Activated CD4-positive, alpha-beta T cell treated with anti-CD3 and anti-CD28 coated beads for 36 hours (primary cell): ENCODE measurements at regions not wholly inside any gene's neighbourhood (a gene's known extent, or its start where the extent isn't known, plus 50 kb on each side); places are given as distances from the start of the nearest gene placed in this dataset.

Experiments
- ATAC-seq: fragments of 200-7000 bp; cut with Tn5 transposase; one replicate; pipeline ENCODE4 v1.10.0; 2021; ENCODE audit warnings: mild to moderate bottlenecking, moderate library complexity
- CTCF ChIA-PET: fragments of 350-600 bp; sonication (Branson Sonifier 250); formaldehyde crosslinking; loops from one replicate; lab custom pipeline; 2021; ENCODE audit warnings: antibody characterized with exemption; lab: Charles Lee
- POLR2A ChIA-PET: fragments of 350-600 bp; sonication (Branson Sonifier 250); formaldehyde crosslinking; loops from one replicate; lab custom pipeline; 2021; ENCODE audit warnings: antibody characterized with exemption, inconsistent platforms; lab: Charles Lee
- DNase-seq: peaks from one replicate; pipeline ENCODE4 v3.0.0-alpha.2; 2020
- H3K27ac Mint-ChIP-seq: one replicate; pipeline ENCODE4 v1.8.0; 2021; ENCODE audit warnings: mixed read lengths
- H3K27me3 Mint-ChIP-seq: one replicate; pipeline ENCODE4 v1.8.0; 2021; ENCODE audit warnings: mixed read lengths
- H3K36me3 Mint-ChIP-seq: one replicate; pipeline ENCODE4 v1.8.0; 2021; ENCODE audit warnings: low read depth, mixed read lengths
- H3K4me1 Mint-ChIP-seq: one replicate; pipeline ENCODE4 v1.8.0; 2021; ENCODE audit warnings: mixed read lengths
- H3K4me3 Mint-ChIP-seq: one replicate; pipeline ENCODE4 v1.8.0; 2021; ENCODE audit warnings: mild to moderate bottlenecking, moderate library complexity, mixed read lengths
- H3K9me3 Mint-ChIP-seq: one replicate; pipeline ENCODE4 v1.8.0; 2021; ENCODE audit warnings: low read depth, mixed read lengths
- intact Hi-C, 2 experiments: fragments of 100-400 bp; cut with DNase I in 1 of 2; cut with micrococcal nuclease in 1 of 2; formaldehyde crosslinking; loops; one replicate each; pipeline versions ENCODE4 v1.14.2 to v1.15.1; 2022 to 2024; cut with DNase I, micrococcal nuclease

DNA sequence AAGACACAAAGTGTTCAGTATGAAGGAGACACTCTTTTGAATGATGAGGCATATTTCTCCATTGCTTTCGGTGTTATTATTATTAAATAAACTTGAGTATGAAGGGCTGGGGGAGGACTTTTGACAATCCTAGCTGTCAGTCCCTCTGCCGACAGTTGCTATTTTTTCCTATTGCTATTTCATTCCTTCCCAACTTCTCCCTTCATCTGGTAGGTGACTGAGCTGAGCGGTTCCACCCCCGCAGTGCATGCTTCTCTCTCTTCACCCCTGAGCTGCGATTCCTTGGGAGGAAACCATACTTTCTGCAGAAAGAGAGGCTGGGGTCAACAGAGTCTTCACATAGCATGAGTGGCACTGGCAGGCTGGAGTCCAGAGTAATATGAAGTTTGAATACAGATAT is 261.2 kb upstream of the TAC1 start:
- intact Hi-C loops: no loop called here
- Mint-ChIP-seq H3K4me3 (no peak overlapping the region), H3K4me1 (no peaks in the 10 kb centered on the region), H3K27me3 (peaks cover 1% of the 10 kb centered on the region), H3K9me3 (no peaks in the 10 kb centered on the region), H3K36me3 (no peaks in the 10 kb centered on the region), H3K27ac (no peak overlapping the region)
- CTCF ChIA-PET: interaction anchor here (0.6 kb wide), 1 partner anchor 154 kb away, joined by 3 read pairs; no protein-coding TSS in a partner anchor
- ATAC-seq: no peak
- DNase-seq: no peak
- POLR2A ChIA-PET: no interaction called here

DNA sequence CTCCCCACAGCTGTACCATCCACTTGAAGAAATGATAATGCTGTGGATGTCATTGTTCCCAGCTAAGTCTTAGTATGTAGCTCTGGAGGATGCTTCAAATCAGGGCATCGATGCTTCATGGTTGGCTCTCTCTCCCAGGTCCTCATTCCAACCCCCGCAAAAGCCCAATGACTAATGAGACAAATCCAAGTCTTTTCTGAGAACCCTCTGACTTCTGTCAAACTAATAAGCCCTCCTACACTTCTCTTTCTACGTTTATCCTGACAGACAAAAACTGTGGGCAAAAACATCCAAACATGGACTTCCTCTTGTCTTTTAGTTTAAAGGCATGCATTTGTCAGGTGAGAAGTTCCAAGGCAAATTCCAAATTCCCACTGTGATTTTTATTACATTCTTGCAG is 260.4 kb upstream of the TAC1 start:
- ATAC-seq: no peak
- no peak overlapping the region for H3K4me3 Mint-ChIP-seq
- H3K27me3 Mint-ChIP-seq: peaks cover 1% of the 10 kb centered on the region
- DNase-seq: no peak
- H3K9me3 Mint-ChIP-seq: no peaks in the 10 kb centered on the region
- CTCF ChIA-PET: interaction anchor here (0.6 kb wide), 1 partner anchor 9 kb away, joined by 3 read pairs; no protein-coding TSS in a partner anchor
- intact Hi-C loops: no loop called here
- no peaks in the 10 kb centered on the region for H3K36me3 Mint-ChIP-seq
- POLR2A ChIA-PET: no interaction called here
- no peaks in the 10 kb centered on the region for H3K4me1 Mint-ChIP-seq
- no peak overlapping the region for H3K27ac Mint-ChIP-seq

DNA sequence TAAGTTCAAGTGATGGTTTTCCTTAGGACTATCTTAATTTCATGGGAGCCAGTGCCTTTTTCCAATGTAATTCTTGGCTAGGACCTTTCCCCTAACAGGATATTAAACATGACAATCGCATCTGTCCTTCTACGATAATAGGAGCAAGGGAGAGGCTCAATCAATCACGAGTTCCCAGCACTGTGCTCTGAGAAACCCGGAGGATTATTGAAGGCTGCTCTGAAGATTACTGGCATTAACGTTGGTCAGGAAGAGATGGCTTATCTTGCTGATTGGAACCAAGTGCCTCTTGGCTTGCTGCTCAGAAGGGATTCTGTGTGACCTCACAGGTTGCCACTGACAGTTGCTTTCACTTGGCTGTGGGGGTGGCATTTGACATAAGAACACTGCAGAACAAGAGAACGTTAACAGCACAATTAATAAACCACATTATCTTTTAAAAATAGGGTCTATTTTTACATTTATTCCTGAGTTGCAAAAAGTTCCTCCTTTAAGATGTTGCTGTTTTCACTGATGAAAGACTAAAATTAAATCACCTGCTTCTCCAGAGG is 252.1 kb upstream of the TAC1 start:
- intact Hi-C loops: no loop called here
- Mint-ChIP-seq H3K27ac (no peak overlapping the region), H3K27me3 (peaks cover 7% of the 10 kb centered on the region), H3K4me1 (no peaks in the 10 kb centered on the region), H3K9me3 (no peaks in the 10 kb centered on the region), H3K4me3 (no peak overlapping the region), H3K36me3 (no peaks in the 10 kb centered on the region)
- DNase-seq (no peak), ATAC-seq (no peak)
- POLR2A ChIA-PET: no interaction called here
- CTCF ChIA-PET: no interaction called here

DNA sequence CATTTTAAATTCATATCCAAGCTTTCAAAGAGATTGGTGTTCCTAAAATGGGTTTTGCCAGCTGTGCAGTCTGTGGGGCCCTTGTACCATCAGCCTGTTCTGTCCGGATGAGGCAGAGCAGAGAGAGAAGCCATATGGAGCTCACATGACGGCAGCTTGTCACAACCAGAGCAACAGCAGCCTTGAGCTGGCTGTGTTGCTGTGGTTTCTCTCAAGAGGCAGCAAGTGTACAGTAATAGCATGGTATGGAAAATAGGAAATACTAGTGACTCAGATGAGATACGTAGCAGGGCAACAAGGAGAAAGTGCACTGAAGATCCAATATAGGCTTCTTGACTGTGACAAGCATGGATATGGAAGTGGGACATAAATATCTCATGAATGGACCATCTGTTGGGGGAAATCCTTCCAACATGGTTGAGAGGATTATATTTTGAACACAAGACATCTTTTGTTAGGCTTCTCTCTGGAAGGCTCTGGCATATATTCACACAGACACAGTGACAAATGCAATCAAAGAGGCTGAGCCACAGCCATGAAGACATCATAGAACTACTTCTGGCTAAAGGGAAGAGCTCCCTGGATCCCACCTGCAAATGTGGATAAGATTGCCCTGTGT is 251.0 kb upstream of the TAC1 start:
- ChIA-PET POLR2A (no interaction called here), CTCF (interaction anchor here (0.6 to 0.8 kb wide), 2 partner anchors 9 to 59 kb away, joined by 3 read pairs; no protein-coding TSS in a partner anchor)
- Mint-ChIP-seq H3K4me1 (no peaks in the 10 kb centered on the region), H3K9me3 (no peaks in the 10 kb centered on the region), H3K27ac (no peak overlapping the region), H3K36me3 (no peaks in the 10 kb centered on the region), H3K4me3 (no peak overlapping the region), H3K27me3 (peaks cover 6% of the 10 kb centered on the region)
- no peak for ATAC-seq
- intact Hi-C loops: no loop called here
- no peak for DNase-seq

DNA sequence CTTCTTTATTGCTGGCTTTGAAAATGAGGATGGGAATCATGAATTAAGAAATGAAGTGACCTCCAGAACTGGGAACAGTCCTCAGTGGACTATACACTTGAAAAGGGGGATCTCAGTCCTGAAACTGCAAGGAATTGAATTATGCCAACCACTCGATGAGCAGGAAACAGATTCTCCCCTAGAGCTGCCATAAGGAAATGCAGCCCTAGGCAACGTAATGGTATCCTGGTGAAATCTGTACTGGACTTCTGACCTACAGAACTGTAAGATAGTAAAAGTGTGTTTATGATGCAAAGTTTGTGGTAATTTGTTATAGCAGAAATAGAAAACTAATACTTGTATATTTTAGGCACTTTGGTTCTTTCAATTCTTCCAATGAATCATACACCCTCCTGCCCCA is 236.4 kb upstream of the TAC1 start:
- Mint-ChIP-seq H3K4me1 (no peaks in the 10 kb centered on the region), H3K9me3 (no peaks in the 10 kb centered on the region), H3K27ac (no peak overlapping the region), H3K27me3 (peaks cover 5% of the 10 kb centered on the region), H3K36me3 (no peaks in the 10 kb centered on the region), H3K4me3 (no peak overlapping the region)
- ATAC-seq: no peak
- intact Hi-C loops: no loop called here
- DNase-seq: no peak
- ChIA-PET POLR2A (no interaction called here), CTCF (no interaction called here)

DNA sequence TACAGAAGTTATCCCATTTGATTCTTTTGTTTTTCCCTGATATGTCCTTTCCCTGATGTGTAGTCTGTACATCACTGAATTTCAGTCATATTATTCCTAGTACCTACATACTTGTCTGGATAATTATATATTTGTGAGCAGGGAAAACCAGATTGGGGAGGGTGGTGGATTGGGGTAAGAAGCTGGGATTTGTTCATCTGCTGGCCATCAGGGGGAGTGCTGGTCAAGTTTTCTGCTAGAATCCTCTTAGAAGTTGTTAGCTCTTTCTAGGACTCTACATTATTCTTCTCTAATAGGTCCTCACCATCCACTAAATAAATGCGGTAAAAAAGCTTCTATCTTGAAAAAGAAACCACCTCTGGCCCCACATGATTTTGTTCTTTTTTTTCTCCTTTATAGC is 232.7 kb upstream of the TAC1 start:
- ATAC-seq (no peak), DNase-seq (peak; percentile 37)
- intact Hi-C loops: loop anchor here in 1 of 2 experiments (1.0 kb wide), 1 partner anchor 336 kb away; no protein-coding TSS in a partner anchor
- no peaks in the 10 kb centered on the region for H3K36me3 Mint-ChIP-seq
- peaks cover 6% of the 10 kb centered on the region for H3K27me3 Mint-ChIP-seq
- ChIA-PET POLR2A (no interaction called here), CTCF (interaction anchor here (0.8 to 1.2 kb wide), 4 partner anchors 15 to 337 kb away, joined by 3 to 7 read pairs (median 5); no protein-coding TSS in a partner anchor)
- no peak overlapping the region for H3K27ac Mint-ChIP-seq
- no peaks in the 10 kb centered on the region for H3K9me3 Mint-ChIP-seq
- no peaks in the 10 kb centered on the region for H3K4me1 Mint-ChIP-seq
- H3K4me3 Mint-ChIP-seq: no peak overlapping the region

DNA sequence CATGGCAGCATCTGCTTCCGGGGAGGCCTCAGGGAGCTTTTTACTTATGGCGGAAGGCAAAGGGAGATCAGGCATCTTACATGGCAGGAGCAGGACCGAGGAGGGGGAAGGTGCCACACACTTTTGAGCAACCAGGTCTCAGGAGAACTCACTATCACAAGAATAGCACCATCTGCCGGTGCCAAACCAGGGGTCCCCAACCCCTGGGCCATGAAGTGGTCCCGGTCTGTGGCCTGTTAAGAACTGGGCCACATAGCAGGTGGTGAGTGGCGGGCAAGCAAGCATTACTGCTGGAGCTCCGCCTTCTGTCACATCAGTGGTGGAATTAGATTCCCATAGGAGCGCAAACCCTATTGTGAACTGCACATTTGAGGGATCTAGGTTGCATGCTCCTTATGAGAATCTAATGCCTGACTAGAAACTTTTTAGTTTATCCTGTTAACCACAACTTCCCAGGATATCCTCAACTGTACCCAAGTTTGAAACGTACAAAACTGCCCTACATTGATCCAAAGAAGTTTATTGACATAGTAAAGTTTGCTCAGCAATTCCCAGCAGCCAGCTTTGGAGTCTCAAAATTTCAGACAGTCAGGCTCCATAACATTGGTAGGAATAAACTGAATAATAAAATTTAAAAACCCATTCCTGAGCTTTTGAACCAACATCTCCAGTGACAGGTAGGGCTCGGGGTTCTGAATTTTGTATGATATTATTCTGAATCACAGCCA is 228.4 kb upstream of the TAC1 start:
- Mint-ChIP-seq H3K4me1 (no peaks in the 10 kb centered on the region), H3K27me3 (peaks cover 3% of the 10 kb centered on the region), H3K9me3 (no peaks in the 10 kb centered on the region), H3K4me3 (no peak overlapping the region), H3K27ac (no peak overlapping the region), H3K36me3 (no peaks in the 10 kb centered on the region)
- intact Hi-C loops: no loop called here
- no peak for DNase-seq
- POLR2A ChIA-PET: no interaction called here
- ATAC-seq: no peak
- CTCF ChIA-PET: no interaction called here

DNA sequence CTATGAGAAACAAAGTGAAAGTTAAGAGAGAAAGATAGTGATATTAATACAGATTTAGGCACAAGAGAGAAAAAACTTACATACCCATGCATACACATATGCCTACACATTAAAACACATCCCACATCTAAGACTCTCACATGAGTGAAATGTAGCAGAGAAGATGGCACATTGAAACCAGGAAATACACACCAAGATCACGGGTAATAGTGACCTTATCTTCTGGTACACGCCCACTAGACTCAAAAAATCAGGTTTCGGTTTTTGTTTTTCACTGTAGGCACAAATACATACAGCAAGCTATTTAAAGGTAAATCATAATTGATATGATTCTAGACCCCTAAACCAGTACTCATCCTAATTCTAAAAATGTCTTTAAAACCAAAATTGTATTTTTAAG is 225.2 kb upstream of the TAC1 start:
- H3K4me3 Mint-ChIP-seq: no peak overlapping the region
- no peak for ATAC-seq
- no peak overlapping the region for H3K27ac Mint-ChIP-seq
- H3K27me3 Mint-ChIP-seq: peaks cover 3% of the 10 kb centered on the region
- intact Hi-C loops: no loop called here
- no peak for DNase-seq
- no peaks in the 10 kb centered on the region for H3K9me3 Mint-ChIP-seq
- CTCF ChIA-PET: no interaction called here
- no peaks in the 10 kb centered on the region for H3K36me3 Mint-ChIP-seq
- POLR2A ChIA-PET: no interaction called here
- no peaks in the 10 kb centered on the region for H3K4me1 Mint-ChIP-seq

DNA sequence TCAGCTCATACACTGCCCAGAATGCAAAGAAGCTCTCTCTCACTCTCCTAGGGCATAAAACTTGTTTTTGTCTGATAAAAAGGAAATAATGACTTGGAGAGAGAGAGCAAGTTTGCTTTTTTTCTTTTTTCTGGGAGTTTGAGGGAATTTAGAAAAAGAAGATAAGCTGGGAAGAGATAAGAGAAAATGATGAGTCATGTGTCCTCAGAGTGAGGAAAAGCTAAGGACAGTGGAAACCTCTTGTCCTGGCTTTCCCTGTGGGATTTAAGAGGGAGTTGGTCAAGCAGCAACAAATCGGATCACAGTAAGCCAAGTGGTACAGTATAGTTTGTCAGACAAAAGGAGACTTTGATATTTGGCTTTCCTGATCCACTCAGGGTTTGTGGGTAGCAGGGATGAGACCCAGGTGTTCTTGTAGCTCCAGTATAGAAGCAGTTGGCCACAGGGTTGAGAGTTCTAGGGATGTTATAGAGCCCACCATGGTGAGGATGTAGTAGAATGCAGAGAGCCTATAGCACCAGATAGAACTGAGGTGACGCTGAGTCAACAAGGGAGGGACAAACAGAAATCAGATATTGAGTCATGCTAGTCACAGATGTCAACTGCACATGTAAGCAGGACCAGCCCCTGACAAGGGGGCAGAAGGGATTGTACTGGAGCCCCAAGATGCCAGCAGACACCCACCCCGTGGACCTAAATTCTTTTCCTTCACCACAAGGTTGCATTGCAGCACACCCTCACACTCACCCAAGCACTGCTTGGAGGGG is 219.3 kb upstream of the TAC1 start:
- Mint-ChIP-seq H3K9me3 (no peaks in the 10 kb centered on the region), H3K36me3 (no peaks in the 10 kb centered on the region), H3K4me3 (no peak overlapping the region), H3K27me3 (peaks cover 2% of the 10 kb centered on the region), H3K4me1 (no peaks in the 10 kb centered on the region), H3K27ac (no peak overlapping the region)
- no peak for DNase-seq
- CTCF ChIA-PET: interaction anchor here (1.7 kb wide), 1 partner anchor 13 kb away, joined by 6 read pairs; no protein-coding TSS in a partner anchor
- POLR2A ChIA-PET: no interaction called here
- intact Hi-C loops: no loop called here
- ATAC-seq: no peak

DNA sequence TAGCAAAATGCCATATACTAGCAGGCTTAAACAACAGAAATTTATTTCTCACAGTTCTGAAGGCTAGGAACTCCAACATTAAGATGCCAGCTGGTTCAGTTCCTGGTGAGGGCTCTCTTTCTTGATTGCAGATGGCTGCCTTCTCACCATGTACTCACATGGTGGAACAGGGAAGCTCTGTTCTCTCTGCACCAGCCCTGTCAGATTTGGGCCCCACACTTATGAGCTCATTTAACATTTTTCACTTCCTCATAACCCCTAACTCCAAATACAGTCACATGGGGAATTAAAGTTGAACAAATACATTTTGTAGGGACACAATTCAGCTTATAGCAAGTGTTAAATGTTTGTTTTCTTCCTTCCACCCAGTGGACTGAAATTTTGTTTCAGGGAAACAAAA is 218.6 kb upstream of the TAC1 start:
- Mint-ChIP-seq H3K4me1 (no peaks in the 10 kb centered on the region), H3K27ac (no peak overlapping the region), H3K4me3 (no peak overlapping the region), H3K9me3 (no peaks in the 10 kb centered on the region), H3K27me3 (peaks cover 2% of the 10 kb centered on the region), H3K36me3 (no peaks in the 10 kb centered on the region)
- CTCF ChIA-PET: interaction anchor here (1.7 kb wide), 1 partner anchor 14 kb away, joined by 6 read pairs; no protein-coding TSS in a partner anchor
- DNase-seq (no peak), ATAC-seq (no peak)
- POLR2A ChIA-PET: no interaction called here
- intact Hi-C loops: no loop called here

DNA sequence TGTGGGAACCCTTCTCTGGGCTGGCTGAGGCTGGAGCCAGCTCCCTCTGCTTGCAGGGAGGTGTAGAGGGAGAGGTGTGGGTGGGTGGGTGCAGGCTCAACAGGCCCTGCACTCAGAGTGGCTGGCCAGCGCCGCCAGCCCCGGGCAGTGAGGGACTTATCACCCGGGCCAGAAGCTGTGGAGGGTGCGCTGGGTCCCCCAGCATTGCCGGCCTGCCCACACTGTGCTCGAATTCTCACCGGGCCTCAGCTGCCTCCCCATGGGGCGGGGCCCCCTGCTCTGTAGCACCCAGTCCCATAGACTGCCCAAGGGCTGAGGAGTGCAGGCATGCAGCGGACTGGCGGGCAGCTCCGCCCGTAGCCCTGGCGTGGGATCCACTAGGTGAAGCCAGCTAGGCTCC is 190.7 kb upstream of the TAC1 start:
- CTCF ChIA-PET: no interaction called here
- H3K9me3 Mint-ChIP-seq: peaks cover 7% of the 10 kb centered on the region
- no peaks in the 10 kb centered on the region for H3K27me3 Mint-ChIP-seq
- no peak overlapping the region for H3K4me3 Mint-ChIP-seq
- ATAC-seq (no peak), DNase-seq (no peak)
- H3K36me3 Mint-ChIP-seq: no peaks in the 10 kb centered on the region
- H3K27ac Mint-ChIP-seq: no peak overlapping the region
- intact Hi-C loops: no loop called here
- no peaks in the 10 kb centered on the region for H3K4me1 Mint-ChIP-seq
- POLR2A ChIA-PET: no interaction called here
